Activated CD4-positive, CD25-positive, alpha-beta regulatory T cell treated with anti-CD3 and anti-CD28 coated beads, Interleukin-2, amount 50 U/mL, for 72 hours (primary cell): ENCODE measurements at regions not wholly inside any gene's neighbourhood (a gene's known extent, or its start where the extent isn't known, plus 50 kb on each side); places are given as distances from the start of the nearest gene placed in this dataset.
"Not testable (repeated sequence)": the region's sequence is repeated elsewhere in the genome, so short reads cannot be mapped to it uniquely, and the experiment has no call there.

ENCODE experiments used
- DNase-seq: peaks from one replicate; pipeline ENCODE4 v3.0.0; 2021

GRCh38 chr12:67088401-67089118 lies 180.6 kb upstream of the CAND1 start:
- no peak for DNase-seq

GRCh38 chr12:67091204-67091603 lies 178.0 kb upstream of the CAND1 start:
- no peak for DNase-seq

- DNase-seq, result no peak
Observed at GRCh38 chr12:67091678-67092077, 177.5 kb upstream of the CAND1 start.

- DNase-seq, result not testable (repeated sequence)
Observed at GRCh38 chr12:67092934-67093333, 176.2 kb upstream of the CAND1 start.

- DNase-seq, result no peak
Observed at GRCh38 chr12:67096533-67097318, 172.4 kb upstream of the CAND1 start.

GRCh38 chr12:67099858-67100257 lies 169.3 kb upstream of the CAND1 start:
- no peak for DNase-seq

- no peak for DNase-seq
Observed at GRCh38 chr12:67103521-67103920, 165.6 kb upstream of the CAND1 start.

GRCh38 chr12:67107235-67107634 lies 161.9 kb upstream of the CAND1 start:
- DNase-seq, result no peak

- DNase-seq, result no peak
Observed at GRCh38 chr12:67107751-67108269, 161.3 kb upstream of the CAND1 start.

- DNase-seq, result not testable (repeated sequence)
Observed at GRCh38 chr12:67110345-67110744, 158.8 kb upstream of the CAND1 start.

- no peak for DNase-seq
Observed at GRCh38 chr12:67111182-67111581, 158.0 kb upstream of the CAND1 start.

- DNase-seq, result no peak
Observed at GRCh38 chr12:67112586-67112985, 156.6 kb upstream of the CAND1 start.

GRCh38 chr12:67116134-67116533 lies 153.0 kb upstream of the CAND1 start:
- DNase-seq, result no peak

- DNase-seq, result no peak
Observed at GRCh38 chr12:67122584-67122983, 146.6 kb upstream of the CAND1 start.

GRCh38 chr12:67137256-67137655 lies 131.9 kb upstream of the CAND1 start:
- DNase-seq, result no peak

GRCh38 chr12:67141296-67142018 lies 127.7 kb upstream of the CAND1 start:
- no peak for DNase-seq

- no peak for DNase-seq
Observed at GRCh38 chr12:67145692-67146091, 123.5 kb upstream of the CAND1 start.

GRCh38 chr12:67147030-67147429 lies 122.1 kb upstream of the CAND1 start:
- DNase-seq, result no peak

- no peak for DNase-seq
Observed at GRCh38 chr12:67147447-67147846, 121.7 kb upstream of the CAND1 start.

- no peak for DNase-seq
Observed at GRCh38 chr12:67148265-67148664, 120.9 kb upstream of the CAND1 start.

- DNase-seq, result no peak
Observed at GRCh38 chr12:67151886-67152285, 117.3 kb upstream of the CAND1 start.

- DNase-seq, result no peak
Observed at GRCh38 chr12:67152451-67152850, 116.7 kb upstream of the CAND1 start.

- DNase-seq, result no peak
Observed at GRCh38 chr12:67154901-67155300, 114.3 kb upstream of the CAND1 start.

GRCh38 chr12:67155863-67156262 lies 113.3 kb upstream of the CAND1 start:
- DNase-seq, result no peak
